Osteoblast (primary cell): ENCODE measurements at regions not wholly inside any gene's neighbourhood (a gene's known extent, or its start where the extent isn't known, plus 50 kb on each side); places are given as distances from the start of the nearest gene placed in this dataset.

Experiments
- DNase-seq: peaks from one replicate; pipeline ENCODE4 v3.0.0; 2011; ENCODE audit warnings: low spot score, mixed read lengths; ENCODE audit not compliant: insufficient read length; ENCODE audit errors: missing footprints
- H2AFZ ChIP-seq: 2 replicates; pipeline ENCODE4 v1.6.0; 2011; ENCODE audit warnings: mild to moderate bottlenecking, low read length
- H3K27ac ChIP-seq: 2 replicates; pipeline ENCODE4 v1.5.1; 2011; ENCODE audit warnings: mild to moderate bottlenecking, low read depth, low read length, moderate library complexity
- H3K27me3 ChIP-seq: 2 replicates; pipeline ENCODE4 v1.6.0; 2012; ENCODE audit warnings: mild to moderate bottlenecking, control low read depth, inconsistent platforms, low read length, moderate library complexity; ENCODE audit not compliant: insufficient read depth
- H3K36me3 ChIP-seq: 2 replicates; pipeline ENCODE4 v1.5.1; 2011; ENCODE audit warnings: mild to moderate bottlenecking, low read length, control low read depth, moderate library complexity; ENCODE audit not compliant: insufficient read depth
- H3K4me1 ChIP-seq: 2 replicates; pipeline ENCODE4 v1.5.1; 2011; ENCODE audit warnings: mild to moderate bottlenecking, low read length, control low read depth, moderate library complexity; ENCODE audit not compliant: insufficient read depth
- H3K4me2 ChIP-seq: 2 replicates; pipeline ENCODE4 v1.6.0; 2011; ENCODE audit warnings: mild to moderate bottlenecking, low read length; ENCODE audit not compliant: insufficient read depth
- H3K4me3 ChIP-seq: fragments of 200-600 bp; sonication (generic); 3 replicates; pipeline ENCODE4 v1.5.1; 2012; ENCODE audit warnings: mild to moderate bottlenecking, low read length, inconsistent platforms; ENCODE audit not compliant: insufficient read depth
- H3K79me2 ChIP-seq: 2 replicates; pipeline ENCODE4 v1.6.0; 2012; ENCODE audit warnings: mild to moderate bottlenecking, low read length, control low read depth, inconsistent platforms; ENCODE audit not compliant: insufficient read depth
- H3K9me3 ChIP-seq: 2 replicates; pipeline ENCODE4 v1.5.1; 2011; ENCODE audit warnings: low read depth, low read length, control low read depth
- H4K20me1 ChIP-seq: 2 replicates; pipeline ENCODE4 v1.6.0; 2012; ENCODE audit warnings: mild to moderate bottlenecking, low read length, control low read depth; ENCODE audit not compliant: insufficient read depth
- CTCF ChIP-seq: IDR thresholded peaks from 2 replicates; pipeline ENCODE4 v1.5.1; 2011; ENCODE audit warnings: mild to moderate bottlenecking, low read depth, low read length, moderate library complexity; ENCODE audit errors: extremely low read depth

DNA sequence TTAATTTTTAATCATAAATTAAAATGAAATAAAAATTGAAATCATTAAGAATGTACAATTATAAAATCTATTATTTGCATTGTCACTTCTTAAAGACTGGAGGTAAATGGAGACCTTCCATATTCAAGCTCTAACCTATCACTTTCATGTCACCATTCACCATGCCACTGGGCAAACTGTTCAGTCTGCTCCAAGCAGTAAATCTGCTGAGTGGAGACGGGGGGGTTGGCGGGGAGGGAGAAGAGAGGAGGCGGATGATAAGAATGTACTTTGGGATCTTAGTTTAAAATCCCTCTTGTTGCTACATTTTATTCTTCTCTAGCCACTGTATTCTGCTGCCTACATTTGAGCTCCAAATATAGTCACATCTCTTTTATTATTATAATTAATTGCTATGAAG, 365.9 kb upstream of the NFIA start:
- Histone ChIP-seq H3K9me3 (no peaks in the 10 kb centered on the region), H3K4me1 (no peaks in the 10 kb centered on the region), H3K4me3 (no peak overlapping the region), H4K20me1 (no peaks in the 10 kb centered on the region), H3K27me3 (no peaks in the 10 kb centered on the region), H3K27ac (no peak overlapping the region), H2AFZ (no peak overlapping the region), H3K79me2 (no peaks in the 10 kb centered on the region), H3K4me2 (no peak overlapping the region), H3K36me3 (no peaks in the 10 kb centered on the region)
- DNase-seq: no peak
- no peak for TF ChIP-seq CTCF

DNA sequence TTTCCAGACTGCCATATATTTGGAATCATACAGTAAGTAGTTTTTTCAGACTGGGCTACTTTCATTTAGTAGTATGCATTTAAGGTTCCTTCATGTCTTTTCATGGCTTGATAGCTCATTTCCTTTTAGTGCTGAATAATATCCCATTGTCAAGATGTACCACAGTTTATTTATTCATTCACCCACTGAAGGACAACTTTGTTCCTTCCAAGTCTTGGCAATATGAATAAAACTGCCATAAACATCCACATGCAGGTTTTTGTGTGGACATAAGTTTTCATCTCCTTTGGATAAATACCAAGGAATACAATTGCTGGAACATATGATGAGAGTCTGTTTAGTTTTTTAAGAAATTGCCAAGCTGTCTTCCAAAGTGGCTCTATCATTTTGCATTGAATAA, 366.4 kb upstream of the NFIA start:
- no peak overlapping the region for H2AFZ ChIP-seq
- no peak overlapping the region for H3K4me3 ChIP-seq
- no peaks in the 10 kb centered on the region for H3K4me1 ChIP-seq
- H3K9me3 ChIP-seq: no peaks in the 10 kb centered on the region
- no peak for DNase-seq
- no peak overlapping the region for H3K4me2 ChIP-seq
- no peaks in the 10 kb centered on the region for H3K79me2 ChIP-seq
- no peak for TF ChIP-seq CTCF
- H3K27me3 ChIP-seq: no peaks in the 10 kb centered on the region
- no peaks in the 10 kb centered on the region for H4K20me1 ChIP-seq
- no peak overlapping the region for H3K27ac ChIP-seq
- H3K36me3 ChIP-seq: no peaks in the 10 kb centered on the region

GRCh38 chr1:60709426-60709825, 372.9 kb upstream of the NFIA start:
- no peak for TF ChIP-seq CTCF
- Histone ChIP-seq H3K27ac (no peak overlapping the region), H2AFZ (no peak overlapping the region), H3K4me1 (no peaks in the 10 kb centered on the region), H4K20me1 (no peaks in the 10 kb centered on the region), H3K4me3 (no peak overlapping the region), H3K79me2 (no peaks in the 10 kb centered on the region), H3K4me2 (no peak overlapping the region), H3K9me3 (no peaks in the 10 kb centered on the region), H3K36me3 (no peaks in the 10 kb centered on the region), H3K27me3 (no peaks in the 10 kb centered on the region)
- no peak for DNase-seq

- Histone ChIP-seq H3K27me3 (no peaks in the 10 kb centered on the region), H2AFZ (no peak overlapping the region), H3K27ac (no peak overlapping the region), H3K4me2 (no peak overlapping the region), H3K4me3 (no peak overlapping the region), H3K4me1 (no peaks in the 10 kb centered on the region), H3K36me3 (no peaks in the 10 kb centered on the region), H4K20me1 (no peaks in the 10 kb centered on the region), H3K79me2 (no peaks in the 10 kb centered on the region), H3K9me3 (no peaks in the 10 kb centered on the region)
- no peak for TF ChIP-seq CTCF
- DNase-seq: no peak
Measured at GRCh38 chr1:60705026-60705425, 377.3 kb upstream of the NFIA start.
